Keratinocyte (primary cell): ENCODE measurements at regions not wholly inside any gene's neighbourhood (a gene's known extent, or its start where the extent isn't known, plus 50 kb on each side); places are given as distances from the start of the nearest gene placed in this dataset.

Experiments used
- CTCF ChIP-seq, 3 experiments: IDR thresholded peaks in 1 of 3; conservative IDR thresholded peaks in 1 of 3; optimal IDR thresholded peaks in 1 of 3; 2 replicates in 2 of 3; 3 replicates in 1 of 3; pipeline versions ENCODE3 to v1.5.1; 2011; ENCODE audit warnings: low read length in 3 of 3, mild to moderate bottlenecking in 3 of 3, moderate library complexity in 2 of 3, control low read depth in 1 of 3, inconsistent platforms in 1 of 3; ENCODE audit not compliant: insufficient read depth in 2 of 3; ENCODE audit errors: extremely low read depth in 1 of 3
- EZH2 ChIP-seq: IDR thresholded peaks from one replicate; pipeline ENCODE4 v1.6.1; 2012; ENCODE audit warnings: inconsistent platforms, mild to moderate bottlenecking, low read length, moderate library complexity

GRCh38 chr4:10762561-10762960 is 78.0 kb upstream of the CLNK start:
- TF ChIP-seq CTCF (optimal IDR thresholded peaks at IDR 0.05 in 1 of 3, IDR thresholded peaks at IDR 0.05 in 1 of 3, conservative IDR thresholded peaks at IDR 0.05 in 1 of 3; ENCODE audit: extremely low read depth in 1 of 3, insufficient read depth in 2 of 3, low read length in 3 of 3) (no peak), EZH2 (no peak)
